GM21737 (cell line): ENCODE measurements at regions not wholly inside any gene's neighbourhood (a gene's known extent, or its start where the extent isn't known, plus 50 kb on each side); places are given as distances from the start of the nearest gene placed in this dataset.
"Not testable (repeated sequence)": the region's sequence is repeated elsewhere in the genome, so short reads cannot be mapped to it uniquely, and the experiment has no call there.

ENCODE experiments used
- ATAC-seq: cut with Tn5 transposase; IDR thresholded peaks from one replicate; pipeline ENCODE4 v1.9.1; 2021; ENCODE audit warnings: mild to moderate bottlenecking, moderate library complexity; ENCODE audit not compliant: unreplicated experiment

DNA sequence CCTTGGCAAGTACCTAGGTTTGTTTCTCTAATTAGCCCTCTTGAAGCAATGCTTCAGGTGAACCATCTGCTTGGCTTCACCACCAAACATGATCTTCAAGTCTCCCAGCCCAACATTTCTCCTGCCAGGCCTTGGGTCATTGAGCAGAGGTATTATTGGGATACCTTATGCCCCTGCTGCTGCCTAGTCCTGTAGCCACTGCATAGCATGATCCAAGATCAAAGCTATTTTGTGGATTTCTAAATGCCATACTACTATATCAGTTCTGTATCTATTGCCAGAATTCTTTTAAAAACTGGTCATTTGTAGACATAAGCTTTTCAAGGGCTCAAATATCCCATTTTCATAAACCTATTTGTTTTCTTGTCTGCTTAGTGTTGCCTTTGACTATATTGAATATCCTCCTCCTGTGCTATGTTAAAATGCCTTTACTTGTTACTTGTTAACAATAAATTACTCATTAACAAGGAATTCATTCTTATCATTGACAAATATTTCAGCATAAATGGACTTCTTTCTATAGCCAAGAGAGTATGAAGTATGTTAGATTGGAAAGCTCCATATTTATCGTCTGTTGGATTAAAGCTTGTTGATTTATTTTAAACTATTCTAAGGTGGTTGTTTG lies 204.5 kb upstream of the RBBP8 start:
- no peak for ATAC-seq

DNA sequence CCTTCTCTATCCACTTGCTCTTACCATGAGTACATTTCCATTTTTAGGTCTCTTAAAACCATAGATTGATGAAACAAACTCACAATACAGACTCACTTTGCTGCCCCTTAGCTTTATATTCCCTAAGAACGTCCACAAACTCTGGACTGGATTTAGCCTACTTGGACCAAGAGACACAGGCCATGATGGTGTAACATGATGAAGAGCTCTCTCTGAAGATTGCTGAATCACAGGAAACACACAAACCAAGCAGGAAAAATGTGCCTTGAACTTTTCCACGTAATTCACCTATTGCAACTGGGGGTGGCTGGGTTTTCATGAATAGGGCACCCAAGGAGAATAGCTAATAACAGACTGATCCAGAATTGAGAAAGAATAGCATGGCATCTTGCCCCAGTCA lies 201.7 kb upstream of the RBBP8 start:
- no peak for ATAC-seq

DNA sequence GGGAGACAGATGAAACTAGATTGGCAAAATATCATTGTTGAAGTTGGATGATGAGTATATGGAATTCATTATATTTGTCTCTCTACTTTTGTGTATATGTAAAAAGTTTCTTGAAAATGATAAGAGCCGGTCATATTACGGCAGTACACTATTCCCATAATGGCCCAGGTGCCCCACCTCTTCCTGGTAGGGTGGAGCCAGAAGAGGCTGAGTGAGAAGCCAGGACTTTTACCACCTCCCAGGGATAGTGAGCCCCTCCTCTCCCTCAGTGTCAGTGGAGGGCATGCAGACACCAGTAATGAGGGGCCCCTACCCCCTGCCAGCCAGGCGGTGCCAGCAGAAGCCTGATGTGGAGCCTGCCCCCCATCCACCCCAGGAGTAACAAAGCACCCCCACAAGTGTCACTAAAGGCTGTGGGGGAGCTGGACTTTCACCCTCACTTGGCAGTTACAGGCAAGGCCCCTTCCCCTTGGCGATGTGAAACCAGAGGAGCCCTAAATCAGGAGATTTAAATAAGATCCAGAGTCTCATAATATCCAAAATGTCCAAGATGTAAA lies 198.9 kb upstream of the RBBP8 start:
- ATAC-seq, result no peak

DNA sequence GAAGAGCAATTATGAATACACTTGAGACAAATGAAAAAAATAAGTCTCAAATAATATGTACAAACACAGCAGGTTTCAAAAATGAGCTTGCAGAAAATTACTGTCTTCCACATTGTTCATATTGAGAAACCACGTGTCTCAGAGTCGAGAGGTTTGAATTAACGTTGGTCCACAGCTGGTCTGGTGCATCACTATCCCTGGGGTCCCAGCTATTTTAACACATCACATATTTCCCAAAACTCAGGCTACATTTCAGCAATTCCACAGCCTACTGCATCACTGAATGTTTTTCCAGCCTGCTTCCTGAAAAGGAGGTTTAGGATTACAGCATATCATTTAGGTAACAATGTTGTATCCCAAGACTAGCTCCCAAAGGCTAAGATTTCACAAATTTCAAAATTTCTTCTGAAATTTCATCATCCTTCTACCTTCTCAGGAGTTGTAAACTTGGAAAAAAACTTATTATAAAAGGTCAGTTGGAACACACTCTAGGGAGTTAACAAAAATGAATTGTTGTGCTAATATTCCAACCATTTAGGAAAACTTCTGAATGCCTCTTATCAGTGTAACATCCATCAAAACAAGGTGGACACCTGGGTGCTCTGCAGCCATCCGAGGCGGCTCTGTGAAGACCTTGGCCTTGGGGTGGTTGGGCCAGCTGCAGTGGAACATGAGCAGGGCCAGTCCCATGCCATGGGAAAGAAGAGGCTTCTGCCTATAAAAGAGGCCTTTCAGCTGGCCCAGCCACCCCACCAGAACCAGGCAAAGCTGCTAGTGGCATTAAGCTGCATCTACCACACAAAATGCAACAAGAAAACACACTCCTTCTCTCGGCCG lies 198.1 kb upstream of the RBBP8 start:
- no peak for ATAC-seq

DNA sequence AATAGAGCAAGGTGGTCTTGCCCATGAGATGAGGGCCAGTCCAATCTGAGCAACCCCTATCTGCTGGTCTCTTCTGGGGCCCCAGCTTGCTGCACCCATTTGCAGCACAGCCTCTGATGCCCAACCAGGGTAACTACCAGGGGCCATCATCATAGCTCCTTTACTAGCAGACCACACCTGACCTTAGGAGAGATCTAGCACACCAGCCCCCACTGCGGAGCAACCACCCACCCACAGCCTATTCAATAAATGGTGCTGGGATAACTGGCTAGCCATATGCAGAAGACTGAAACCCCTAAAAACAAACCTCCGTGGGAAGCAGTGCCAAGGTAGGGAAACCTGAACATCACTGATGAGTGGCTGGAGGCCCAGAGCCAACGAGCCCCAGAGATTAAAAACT lies 196.1 kb upstream of the RBBP8 start:
- ATAC-seq, result no peak

DNA sequence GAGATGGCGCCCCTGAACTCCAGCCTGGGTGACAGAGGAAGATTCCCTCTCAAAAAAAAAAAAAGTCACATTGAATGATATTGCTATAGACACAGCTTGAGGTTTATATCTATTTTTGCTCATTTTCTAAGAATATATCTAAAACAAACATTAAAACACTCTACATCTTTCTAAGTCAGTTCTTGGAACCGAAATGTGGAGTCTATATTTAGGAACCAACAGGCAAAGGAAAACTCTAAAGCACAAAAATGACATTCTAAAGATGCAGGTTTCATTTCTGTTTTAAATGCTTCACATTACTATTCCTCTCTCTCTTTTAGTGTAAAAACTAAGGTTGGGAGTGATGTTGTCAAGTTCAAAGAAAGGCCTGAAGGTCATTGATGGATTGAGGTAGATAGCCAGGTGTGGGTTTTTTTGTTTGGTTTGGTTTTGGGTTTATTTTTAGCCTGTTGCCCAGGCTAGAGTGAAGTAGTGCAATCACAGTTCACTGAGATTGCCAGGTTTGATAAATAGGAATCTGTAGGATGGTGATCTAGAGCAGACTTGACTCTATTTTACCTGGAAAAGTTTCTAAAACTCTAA lies 194.0 kb upstream of the RBBP8 start:
- ATAC-seq, result no peak

DNA sequence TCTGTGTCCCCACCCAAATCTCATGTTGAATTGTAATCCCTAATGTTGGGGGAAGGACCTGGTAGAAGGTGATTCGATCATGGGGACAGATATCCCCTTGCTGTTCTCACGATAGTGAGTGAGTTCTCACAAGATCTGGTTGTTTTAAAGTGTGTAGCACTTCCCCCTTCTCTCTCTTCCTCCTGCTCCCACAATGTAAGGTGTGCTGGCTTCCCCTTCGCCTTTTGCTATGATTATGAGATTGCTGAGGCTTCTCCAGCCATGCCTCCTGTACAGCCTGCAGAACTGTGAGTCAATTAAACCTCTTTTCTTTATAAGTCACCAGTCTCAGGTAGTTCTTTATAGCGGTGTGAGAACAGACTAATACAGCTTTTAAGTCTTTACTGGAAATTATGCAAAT lies 193.3 kb upstream of the RBBP8 start:
- ATAC-seq, result no peak

DNA sequence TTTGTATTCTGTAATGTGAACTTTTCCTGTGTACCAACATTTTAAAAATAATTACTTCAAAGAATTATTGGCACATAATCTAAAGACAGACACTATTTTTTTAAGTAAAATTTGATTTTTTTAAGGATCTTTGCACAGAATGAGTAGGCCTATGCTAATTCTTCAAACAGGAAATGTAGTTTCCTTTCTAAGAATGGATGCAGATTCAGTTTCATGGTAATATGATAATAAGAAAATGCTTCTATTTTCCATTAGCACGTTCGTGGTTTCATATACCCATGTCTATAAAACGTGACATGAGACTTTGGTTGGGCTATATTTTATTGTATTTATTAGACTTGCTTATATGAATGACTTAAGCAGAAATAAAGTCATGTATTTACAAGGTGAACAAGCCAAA lies 191.8 kb upstream of the RBBP8 start:
- ATAC-seq, result no peak

DNA sequence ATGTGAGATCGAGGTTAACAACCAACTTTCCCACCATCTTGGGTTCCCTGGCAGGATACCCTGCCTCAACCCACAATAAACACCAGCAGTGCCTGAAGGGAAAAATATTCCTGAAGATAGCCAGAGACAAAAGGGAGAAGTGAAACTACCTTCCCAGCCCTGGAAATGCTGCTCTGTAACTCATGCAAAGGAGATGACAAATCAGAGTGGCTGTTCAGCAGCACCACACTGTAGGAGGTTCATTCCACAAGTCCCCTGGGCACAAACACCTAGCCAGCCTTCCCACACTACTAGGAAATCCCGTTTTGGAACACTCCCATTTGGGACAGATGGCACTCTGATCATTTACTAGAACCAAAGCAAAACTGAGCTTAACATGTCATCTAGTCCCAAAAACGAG lies 190.7 kb upstream of the RBBP8 start:
- no peak for ATAC-seq

DNA sequence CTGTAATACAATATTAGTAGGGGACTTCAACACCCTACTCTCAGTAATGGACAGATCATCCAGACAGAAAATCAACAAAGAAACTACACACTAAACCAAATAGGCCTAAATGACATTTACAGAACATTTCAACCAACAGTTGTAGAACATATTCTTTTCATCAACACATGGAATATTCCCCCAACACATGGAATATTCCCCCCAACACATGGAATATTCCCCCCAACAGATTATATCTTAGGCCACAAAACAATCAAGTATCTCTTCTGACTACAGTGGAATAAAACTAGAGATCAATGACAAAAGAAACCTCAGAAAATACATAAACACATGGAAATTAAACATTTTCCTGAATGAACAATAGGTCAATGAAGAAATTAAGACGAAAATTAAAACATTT lies 187.2 kb upstream of the RBBP8 start:
- ATAC-seq, result no peak

DNA sequence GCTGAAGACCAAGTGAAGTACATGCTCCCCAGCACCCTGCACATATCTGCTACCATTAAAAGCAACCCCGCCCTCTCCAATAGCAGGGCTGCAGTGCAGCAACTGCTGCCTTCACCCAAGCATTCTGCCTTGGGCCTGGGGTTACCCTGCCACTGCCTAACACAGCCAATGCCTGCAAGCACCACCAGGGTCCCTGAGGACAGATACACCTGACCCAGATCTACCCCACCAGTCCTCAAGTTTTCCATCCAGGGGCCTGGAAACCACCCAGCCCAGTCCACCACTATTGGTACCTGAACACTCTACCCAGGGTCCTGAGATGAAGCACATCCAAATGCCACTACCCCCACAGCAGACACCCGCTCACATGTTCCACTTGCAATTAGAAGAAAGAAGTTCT lies 181.1 kb upstream of the RBBP8 start:
- no peak for ATAC-seq

DNA sequence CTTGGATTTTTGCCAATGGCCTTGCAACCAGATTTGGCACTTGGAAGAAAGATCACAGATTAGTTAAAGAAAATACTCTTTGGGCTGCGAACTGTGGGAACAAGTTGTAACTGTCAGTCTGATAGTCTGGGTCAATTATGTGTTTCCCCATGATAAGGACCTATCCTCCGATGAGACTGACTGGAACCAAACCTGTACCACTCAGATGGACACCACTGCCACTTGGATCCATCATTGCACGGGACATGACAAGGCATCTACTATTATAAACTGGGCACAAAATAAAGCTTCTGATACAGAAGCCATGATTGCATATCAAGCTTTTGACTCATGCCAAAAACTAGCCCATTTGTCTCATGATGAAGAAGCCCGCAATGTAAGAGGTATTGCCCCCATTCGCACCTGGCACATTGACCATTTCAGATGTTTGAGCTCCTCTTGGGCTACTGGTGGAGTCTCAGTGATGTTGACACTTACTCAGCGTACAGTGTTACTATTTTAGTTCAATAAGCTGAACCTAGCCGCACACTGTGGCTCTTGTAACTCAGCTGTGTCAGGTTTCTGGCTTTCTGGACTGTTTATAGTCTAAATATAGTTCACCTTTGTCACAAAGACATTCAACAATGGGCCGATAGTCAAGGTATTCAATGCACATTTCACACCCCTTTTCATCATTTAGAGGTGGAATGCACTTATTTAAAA lies 179.8 kb upstream of the RBBP8 start:
- no peak for ATAC-seq

DNA sequence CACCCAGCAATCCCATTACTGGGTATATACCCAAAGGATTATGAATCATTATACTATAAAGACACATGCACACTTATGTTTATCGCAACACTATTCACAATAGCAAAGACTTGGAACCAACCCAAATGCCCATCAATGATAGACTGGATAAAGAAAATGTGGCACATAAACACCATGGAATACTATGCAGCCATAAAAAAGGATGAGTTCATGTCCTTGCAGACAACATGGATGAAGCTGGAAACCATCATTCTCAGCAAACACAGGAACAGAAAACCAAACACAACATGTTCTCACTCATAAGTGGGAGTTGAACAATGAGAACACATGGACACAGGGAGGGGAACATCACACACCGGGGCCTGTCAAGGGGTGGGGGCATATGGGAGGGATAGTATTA lies 169.1 kb upstream of the RBBP8 start:
- not testable (repeated sequence) for ATAC-seq

DNA sequence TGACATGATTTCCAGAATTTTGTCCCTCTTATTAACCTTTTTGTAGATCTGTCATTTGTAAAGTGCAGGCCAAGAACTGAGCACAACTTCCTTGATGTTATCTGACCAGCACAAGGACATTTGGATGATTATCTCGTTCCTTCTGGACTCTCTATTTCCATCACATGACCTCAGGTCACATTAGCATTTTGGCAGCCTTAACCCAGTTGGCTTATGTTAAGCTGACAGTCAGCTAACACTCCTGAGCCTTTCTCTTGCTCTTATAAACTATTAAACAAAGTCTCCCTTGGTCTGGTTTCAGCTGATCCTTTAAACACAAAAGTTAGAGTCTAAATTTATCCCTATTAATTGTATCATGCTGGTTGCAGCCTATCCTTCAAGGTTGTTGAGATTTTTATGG lies 167.2 kb upstream of the RBBP8 start:
- ATAC-seq, result no peak

DNA sequence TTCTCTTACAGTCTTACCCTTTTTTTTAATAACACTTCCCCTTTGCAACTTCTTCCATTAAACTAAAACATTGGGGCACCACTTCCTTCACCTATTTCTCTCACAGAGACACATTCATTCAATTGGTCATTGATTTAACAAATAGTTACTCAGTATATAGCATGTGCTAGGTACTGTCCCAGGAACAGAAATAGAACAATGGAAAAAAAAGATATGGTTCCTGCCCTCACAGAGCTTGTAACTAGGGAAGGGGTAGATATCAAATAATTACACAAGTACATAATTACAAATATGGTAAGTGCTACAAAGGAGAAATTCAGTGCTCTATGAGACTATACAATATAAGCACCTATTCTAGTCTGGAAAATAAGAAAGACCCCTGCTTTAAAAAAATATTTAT lies 165.5 kb upstream of the RBBP8 start:
- no peak for ATAC-seq

DNA sequence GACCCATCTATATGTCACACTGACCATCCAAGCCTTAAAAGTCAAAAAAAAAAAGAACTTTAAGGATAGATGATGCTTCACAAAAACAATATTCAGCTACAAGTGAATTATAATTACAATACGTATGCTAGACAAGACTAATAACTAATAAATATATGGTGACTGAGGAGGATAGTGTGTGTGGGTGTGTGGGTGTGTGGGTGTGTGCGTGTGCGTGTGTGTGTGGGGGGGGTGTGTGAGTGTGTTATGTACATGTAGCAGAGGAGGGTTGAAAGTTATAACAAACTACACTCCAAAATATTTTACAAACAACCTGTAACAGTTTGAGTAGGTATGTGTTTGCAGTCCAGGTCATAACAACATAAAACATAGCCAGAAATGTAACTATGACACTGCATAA lies 159.2 kb upstream of the RBBP8 start:
- no peak for ATAC-seq

DNA sequence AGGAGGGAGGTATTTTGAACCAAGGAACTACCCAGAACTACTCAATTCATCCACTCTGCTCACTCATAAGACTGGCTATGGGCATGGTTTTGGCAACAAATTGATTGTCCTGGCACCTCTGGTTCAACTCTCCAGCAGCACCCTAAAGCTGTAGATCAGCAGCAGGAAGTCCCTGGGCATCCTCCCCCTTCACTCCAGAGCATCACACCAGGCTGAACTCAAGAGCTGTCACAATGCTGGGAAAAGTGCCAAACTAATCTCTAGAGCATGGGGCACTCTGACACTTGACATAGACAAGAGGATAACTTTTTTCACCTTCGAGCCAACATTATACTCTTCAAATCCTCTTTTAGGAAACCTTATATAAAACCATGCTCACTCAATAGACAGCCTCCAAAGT lies 154.1 kb upstream of the RBBP8 start:
- ATAC-seq, result no peak

DNA sequence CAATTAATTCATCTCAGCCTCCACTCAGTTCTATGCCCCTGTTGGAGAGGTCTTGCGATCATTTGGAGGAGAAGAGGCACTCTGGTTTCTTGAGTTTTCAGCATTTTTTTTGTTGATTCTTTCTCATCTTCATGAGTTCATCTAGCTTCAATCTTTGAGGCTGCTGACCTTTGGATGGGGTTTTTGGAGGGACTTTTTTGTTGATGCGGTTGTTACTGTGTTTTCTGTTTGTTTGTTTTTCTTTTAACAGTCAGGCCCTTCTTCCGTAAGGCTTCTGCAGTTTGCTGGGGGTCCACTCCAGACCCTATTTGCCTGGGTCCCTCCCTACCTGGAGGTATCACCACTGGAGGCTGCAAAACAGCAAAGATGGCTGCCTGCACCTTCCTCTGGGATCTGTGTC lies 149.9 kb upstream of the RBBP8 start:
- no peak for ATAC-seq

DNA sequence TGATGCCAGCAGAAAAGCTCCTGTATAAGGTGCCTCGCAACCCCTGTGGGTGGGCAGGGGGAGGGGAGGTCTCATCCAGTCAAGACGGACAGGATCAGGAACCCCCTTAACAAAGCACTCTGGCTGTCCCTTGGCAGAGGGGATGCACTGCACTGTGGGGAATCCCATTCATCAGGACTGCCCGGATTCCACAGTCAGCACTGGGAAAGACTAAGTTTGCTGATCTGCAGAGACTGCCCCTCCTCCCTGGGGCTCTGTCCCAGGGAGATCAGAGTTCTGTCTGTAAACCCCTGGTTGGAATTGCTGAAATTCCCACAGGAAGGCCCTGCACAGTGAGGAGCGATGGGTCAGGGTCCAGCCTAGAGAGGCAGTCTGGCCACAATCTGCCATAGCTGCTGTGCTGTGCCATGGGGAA lies 149.5 kb upstream of the RBBP8 start:
- ATAC-seq, result no peak

DNA sequence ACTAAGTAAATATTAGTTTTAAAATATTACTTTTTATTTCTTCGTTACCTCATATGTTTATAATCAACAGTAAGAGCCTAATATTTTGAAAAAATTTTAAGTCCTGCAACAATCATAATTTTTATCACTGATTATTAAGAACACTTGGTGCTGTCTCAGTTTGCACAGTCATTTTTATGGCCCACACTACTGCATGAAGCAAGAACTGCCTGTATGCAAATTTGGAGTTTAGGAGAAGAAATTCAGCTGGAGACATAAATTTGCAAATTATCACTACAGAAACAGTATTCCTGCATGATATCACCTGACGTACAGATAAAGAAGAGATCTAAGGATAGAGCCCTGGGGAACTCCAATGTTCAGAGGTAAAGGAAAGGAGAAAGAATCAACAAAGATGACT lies 144.1 kb upstream of the RBBP8 start:
- ATAC-seq, result no peak

DNA sequence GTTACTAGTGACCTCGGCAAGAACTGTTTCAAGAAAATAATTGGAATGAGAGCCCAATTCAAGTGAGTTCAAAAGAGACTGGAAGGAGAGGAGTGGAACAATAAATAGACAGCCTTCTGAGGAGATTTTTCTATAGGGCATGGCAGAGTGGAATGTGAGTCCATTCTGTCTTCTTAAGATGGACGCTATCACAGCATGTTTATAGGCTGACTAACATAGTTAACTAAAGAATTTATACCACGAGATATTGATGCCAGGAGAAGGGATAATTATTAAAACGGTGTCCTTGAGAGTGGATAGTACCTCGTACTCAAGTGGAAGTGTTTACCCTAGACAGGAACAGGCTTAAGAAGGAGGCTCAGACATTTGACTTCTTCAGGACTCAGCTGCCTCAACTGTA lies 143.5 kb upstream of the RBBP8 start:
- ATAC-seq, result no peak
